ENCODE measurements at regions not wholly inside any gene's neighbourhood (a gene's known extent, or its start where the extent isn't known, plus 50 kb on each side); places are given as distances from the start of the nearest gene placed in this dataset.

GRCh38 chr12:114209861-114210260 is 196.1 kb downstream of the TBX5 start:
- no peak overlapping the region for H3K4me3 ChIP-seq (replicated peaks; ENCODE audit: low read depth, low read length)
- DNase-seq (ENCODE audit: extremely low read depth, low read depth), result no peak
- TF ChIP-seq, protein P1, sequence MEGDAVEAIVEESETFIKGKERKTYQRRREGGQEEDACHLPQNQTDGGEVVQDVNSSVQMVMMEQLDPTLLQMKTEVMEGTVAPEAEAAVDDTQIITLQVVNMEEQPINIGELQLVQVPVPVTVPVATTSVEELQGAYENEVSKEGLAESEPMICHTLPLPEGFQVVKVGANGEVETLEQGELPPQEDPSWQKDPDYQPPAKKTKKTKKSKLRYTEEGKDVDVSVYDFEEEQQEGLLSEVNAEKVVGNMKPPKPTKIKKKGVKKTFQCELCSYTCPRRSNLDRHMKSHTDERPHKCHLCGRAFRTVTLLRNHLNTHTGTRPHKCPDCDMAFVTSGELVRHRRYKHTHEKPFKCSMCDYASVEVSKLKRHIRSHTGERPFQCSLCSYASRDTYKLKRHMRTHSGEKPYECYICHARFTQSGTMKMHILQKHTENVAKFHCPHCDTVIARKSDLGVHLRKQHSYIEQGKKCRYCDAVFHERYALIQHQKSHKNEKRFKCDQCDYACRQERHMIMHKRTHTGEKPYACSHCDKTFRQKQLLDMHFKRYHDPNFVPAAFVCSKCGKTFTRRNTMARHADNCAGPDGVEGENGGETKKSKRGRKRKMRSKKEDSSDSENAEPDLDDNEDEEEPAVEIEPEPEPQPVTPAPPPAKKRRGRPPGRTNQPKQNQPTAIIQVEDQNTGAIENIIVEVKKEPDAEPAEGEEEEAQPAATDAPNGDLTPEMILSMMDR (IDR thresholded peaks at IDR 0.05; ENCODE audit: low read depth, low read length, missing control alignments), result no peak

GRCh38 chr12:114206525-114206924 is 199.4 kb downstream of the TBX5 start:
- TF ChIP-seq, protein P1 (IDR thresholded peaks at IDR 0.05; ENCODE audit: low read depth, low read length, missing control alignments), result no peak
- no peak overlapping the region for H3K4me3 ChIP-seq (replicated peaks; ENCODE audit: low read depth, low read length)
- no peak for DNase-seq (ENCODE audit: extremely low read depth, low read depth)

- DNase-seq (ENCODE audit: extremely low read depth, low read depth), result no peak
- no peak overlapping the region for H3K4me3 ChIP-seq (replicated peaks; ENCODE audit: low read depth, low read length)
- TF ChIP-seq, protein P1 (IDR thresholded peaks at IDR 0.05; ENCODE audit: low read depth, low read length, missing control alignments), result no peak
Measured at GRCh38 chr12:114201794-114202193, 204.2 kb downstream of the TBX5 start.

DNA sequence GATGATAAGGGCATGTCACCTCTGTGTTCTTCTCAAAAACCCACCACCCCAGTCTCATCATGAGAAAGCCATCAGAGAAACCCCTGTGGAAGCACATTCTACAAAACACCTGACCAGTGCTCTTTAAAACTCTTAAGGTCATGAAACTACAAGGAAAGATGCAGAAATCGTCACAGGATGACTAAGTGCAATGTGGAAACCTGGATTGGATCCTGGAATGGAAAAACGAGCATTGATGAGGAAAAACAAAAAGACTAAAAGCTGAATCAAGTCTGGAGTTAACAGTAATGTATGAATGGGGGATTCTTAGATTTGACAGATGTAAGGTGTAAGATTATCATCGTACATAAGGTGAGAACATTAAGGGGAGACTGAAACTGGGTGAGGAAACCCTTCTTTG is 211.0 kb downstream of the TBX5 start:
- no peak overlapping the region for H3K4me3 ChIP-seq (replicated peaks; ENCODE audit: low read depth, low read length)
- TF ChIP-seq, protein P1 (IDR thresholded peaks at IDR 0.05; ENCODE audit: low read depth, low read length, missing control alignments), result no peak
- DNase-seq (ENCODE audit: extremely low read depth, low read depth), result no peak

DNA sequence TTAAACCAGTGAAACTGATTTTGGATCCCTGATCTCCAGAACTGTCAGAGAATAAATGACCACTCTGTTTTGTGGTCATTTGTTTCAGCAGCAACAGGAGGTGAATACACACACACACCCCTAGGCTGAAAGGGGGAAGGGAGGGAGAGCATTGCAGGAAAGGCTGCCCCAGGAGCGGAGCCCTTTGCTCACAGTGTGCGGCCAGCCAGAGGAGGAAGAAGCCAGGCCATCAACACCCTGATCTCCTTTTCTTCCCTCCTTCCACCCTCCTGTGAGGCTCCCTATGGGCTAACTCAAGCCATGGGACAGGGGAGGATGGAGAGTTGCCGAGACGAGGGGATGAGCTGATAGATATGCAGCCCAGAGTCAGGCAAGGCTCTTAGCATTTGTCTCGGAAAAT is 211.9 kb downstream of the TBX5 start:
- H3K4me3 ChIP-seq (replicated peaks; ENCODE audit: low read depth, low read length), result no peak overlapping the region
- TF ChIP-seq, protein P1 (IDR thresholded peaks at IDR 0.05; ENCODE audit: low read depth, low read length, missing control alignments), result no peak
- DNase-seq (ENCODE audit: extremely low read depth, low read depth), result no peak

DNA sequence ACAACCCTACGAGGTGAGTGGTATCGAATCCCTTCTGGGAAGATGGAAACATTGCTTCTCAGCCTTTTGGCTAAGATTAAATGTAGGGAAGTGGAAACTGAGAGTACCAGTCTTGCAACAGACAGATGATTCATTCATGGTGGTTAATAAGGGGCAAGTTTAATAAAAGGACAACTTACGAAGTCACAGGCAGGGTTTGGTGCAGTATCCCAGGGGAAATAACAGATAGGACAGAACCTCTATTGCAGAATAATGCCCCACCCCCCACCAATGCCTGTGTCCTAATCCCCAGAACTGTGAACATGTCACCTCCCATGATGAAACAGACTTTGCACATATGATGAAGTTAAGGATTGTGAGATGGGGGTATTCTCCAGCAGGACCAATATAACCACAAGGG is 212.5 kb downstream of the TBX5 start:
- TF ChIP-seq, protein P1 (IDR thresholded peaks at IDR 0.05; ENCODE audit: low read depth, low read length, missing control alignments), result no peak
- H3K4me3 ChIP-seq (replicated peaks; ENCODE audit: low read depth, low read length), result no peak overlapping the region

DNA sequence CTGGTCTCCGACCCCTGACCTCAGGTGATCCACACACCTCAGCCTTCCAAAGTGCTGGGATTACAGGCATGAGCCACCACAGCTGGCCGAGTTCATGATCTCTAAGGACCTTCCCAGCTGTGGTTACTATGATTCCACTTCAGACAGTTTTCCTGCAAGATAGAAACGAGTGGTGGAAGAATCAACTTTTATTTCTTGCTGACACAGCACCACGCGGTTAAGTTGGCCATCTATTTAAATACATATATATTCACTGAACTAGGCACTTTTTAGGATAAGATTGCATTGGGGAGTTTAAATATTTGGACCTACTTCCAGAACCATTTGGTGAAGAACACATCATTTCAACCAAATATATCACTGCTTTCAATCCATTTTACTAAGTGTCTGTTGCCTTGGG is 213.4 kb downstream of the TBX5 start:
- TF ChIP-seq, protein P1 (IDR thresholded peaks at IDR 0.05; ENCODE audit: low read depth, low read length, missing control alignments), result no peak
- DNase-seq (ENCODE audit: extremely low read depth, low read depth), result no peak
- H3K4me3 ChIP-seq (replicated peaks; ENCODE audit: low read depth, low read length), result no peak overlapping the region

More for the DNA sequence above, 212.5 kb downstream of the TBX5 start:
- DNase-seq (ENCODE audit: extremely low read depth, low read depth), result no peak

Measured in HFF-Myc (cell line).